NB4 (cell line): ENCODE measurements at regions not wholly inside any gene's neighbourhood (a gene's known extent, or its start where the extent isn't known, plus 50 kb on each side); places are given as distances from the start of the nearest gene placed in this dataset.

Experiments used
- POLR2A ChIP-seq: IDR thresholded peaks from 2 replicates; pipeline ENCODE4 v1.6.1; 2011; ENCODE audit warnings: mild to moderate bottlenecking; ENCODE audit not compliant: insufficient read length; ENCODE audit errors: extremely low read depth
- TF ChIP-seq, protein P1 (sequence below): IDR thresholded peaks from one replicate; pipeline ENCODE4 v1.5.1; 2012; ENCODE audit warnings: low read depth, low read length

GRCh38 chr4:179027569-179027968 is 1585.3 kb upstream of the AGA start:
- TF ChIP-seq, protein P1, sequence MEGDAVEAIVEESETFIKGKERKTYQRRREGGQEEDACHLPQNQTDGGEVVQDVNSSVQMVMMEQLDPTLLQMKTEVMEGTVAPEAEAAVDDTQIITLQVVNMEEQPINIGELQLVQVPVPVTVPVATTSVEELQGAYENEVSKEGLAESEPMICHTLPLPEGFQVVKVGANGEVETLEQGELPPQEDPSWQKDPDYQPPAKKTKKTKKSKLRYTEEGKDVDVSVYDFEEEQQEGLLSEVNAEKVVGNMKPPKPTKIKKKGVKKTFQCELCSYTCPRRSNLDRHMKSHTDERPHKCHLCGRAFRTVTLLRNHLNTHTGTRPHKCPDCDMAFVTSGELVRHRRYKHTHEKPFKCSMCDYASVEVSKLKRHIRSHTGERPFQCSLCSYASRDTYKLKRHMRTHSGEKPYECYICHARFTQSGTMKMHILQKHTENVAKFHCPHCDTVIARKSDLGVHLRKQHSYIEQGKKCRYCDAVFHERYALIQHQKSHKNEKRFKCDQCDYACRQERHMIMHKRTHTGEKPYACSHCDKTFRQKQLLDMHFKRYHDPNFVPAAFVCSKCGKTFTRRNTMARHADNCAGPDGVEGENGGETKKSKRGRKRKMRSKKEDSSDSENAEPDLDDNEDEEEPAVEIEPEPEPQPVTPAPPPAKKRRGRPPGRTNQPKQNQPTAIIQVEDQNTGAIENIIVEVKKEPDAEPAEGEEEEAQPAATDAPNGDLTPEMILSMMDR = no peak
- no peak for TF ChIP-seq POLR2A
